ENCODE measurements at regions not wholly inside any gene's neighbourhood (a gene's known extent, or its start where the extent isn't known, plus 50 kb on each side); places are given as distances from the start of the nearest gene placed in this dataset.

GRCh38 chr12:92335831-92336230, 190.2 kb upstream of the BTG1 start:
- ChIA-PET CTCF (no interaction called here), POLR2A (no interaction called here)
- no peaks in the 10 kb centered on the region for H3K27me3 ChIP-seq (replicated peaks in 2 of 5; ENCODE audit: control insufficient read depth in 4 of 5, insufficient read depth in 5 of 5, low read length in 4 of 5)
- 67% methylated on average over 2 of the region's 4 CpGs for WGBS (ENCODE audit: insufficient coverage)
- H3K27ac ChIP-seq (ENCODE audit: insufficient read depth in 1 of 2, low read depth in 1 of 2, low read length in 2 of 2, poor library complexity in 1 of 2, severe bottlenecking in 2 of 2) = no peak overlapping the region
- no peaks in the 10 kb centered on the region for H3K36me3 ChIP-seq (ENCODE audit: control insufficient read depth in 4 of 4, insufficient read depth in 4 of 4, low read length in 3 of 4)
- peaks cover 0 to 9% (median 6%) of the 10 kb centered on the region in 4 experiments for H3K4me1 ChIP-seq (ENCODE audit: control extremely low read depth in 1 of 4, control insufficient read depth in 4 of 4, insufficient read depth in 4 of 4, low read length in 3 of 4)
- H3K4me3 ChIP-seq (ENCODE audit: control insufficient read depth in 1 of 7, extremely low read depth in 1 of 7, insufficient read depth in 4 of 7, low read depth in 2 of 7, low read length in 6 of 7) = no peak overlapping the region
- no peak for DNase-seq
- H3K9me3 ChIP-seq (ENCODE audit: control extremely low read depth in 1 of 5, control insufficient read depth in 4 of 5, insufficient read depth in 2 of 5, low read depth in 1 of 5, low read length in 4 of 5) = no peaks in the 10 kb centered on the region

DNA sequence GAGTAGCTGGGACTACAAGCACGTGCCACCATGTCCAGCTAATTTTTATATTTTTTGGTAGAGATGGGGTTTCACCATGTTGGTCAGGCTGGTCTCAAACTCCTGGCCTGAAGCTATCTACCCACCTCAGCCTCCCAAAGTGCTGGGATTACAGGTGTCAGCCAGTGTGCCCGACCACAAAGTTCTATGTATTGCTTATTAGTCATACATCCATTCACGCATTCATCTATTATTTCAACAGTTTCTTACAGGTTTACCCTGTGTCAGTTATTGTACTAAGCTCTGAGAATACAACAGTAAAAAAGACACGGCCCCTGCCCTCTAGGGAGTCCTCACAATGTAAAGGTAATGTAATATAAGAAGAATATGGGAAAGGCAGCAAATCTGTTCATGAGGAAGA, 188.9 kb upstream of the BTG1 start:
- H3K27ac ChIP-seq (ENCODE audit: insufficient read depth in 1 of 2, low read depth in 1 of 2, low read length in 2 of 2, poor library complexity in 1 of 2, severe bottlenecking in 2 of 2) = no peak overlapping the region
- peaks cover 0 to 8% (median 3%) of the 10 kb centered on the region in 4 experiments for H3K4me1 ChIP-seq (ENCODE audit: control extremely low read depth in 1 of 4, control insufficient read depth in 4 of 4, insufficient read depth in 4 of 4, low read length in 3 of 4)
- no peaks in the 10 kb centered on the region for H3K9me3 ChIP-seq (ENCODE audit: control extremely low read depth in 1 of 5, control insufficient read depth in 4 of 5, insufficient read depth in 2 of 5, low read depth in 1 of 5, low read length in 4 of 5)
- CTCF ChIA-PET = interaction anchor here (1.5 kb wide), 1 partner anchor 9 kb away, joined by 6 read pairs; no protein-coding TSS in a partner anchor
- POLR2A ChIA-PET = no interaction called here
- no peak overlapping the region for H3K4me3 ChIP-seq (ENCODE audit: control insufficient read depth in 1 of 7, extremely low read depth in 1 of 7, insufficient read depth in 4 of 7, low read depth in 2 of 7, low read length in 6 of 7)
- no peaks in the 10 kb centered on the region for H3K36me3 ChIP-seq (ENCODE audit: control insufficient read depth in 4 of 4, insufficient read depth in 4 of 4, low read length in 3 of 4)
- WGBS (ENCODE audit: insufficient coverage) = 100% methylated on average over 2 of the region's 4 CpGs
- no peaks in the 10 kb centered on the region for H3K27me3 ChIP-seq (replicated peaks in 2 of 5; ENCODE audit: control insufficient read depth in 4 of 5, insufficient read depth in 5 of 5, low read length in 4 of 5)
- DNase-seq = no peak

DNA sequence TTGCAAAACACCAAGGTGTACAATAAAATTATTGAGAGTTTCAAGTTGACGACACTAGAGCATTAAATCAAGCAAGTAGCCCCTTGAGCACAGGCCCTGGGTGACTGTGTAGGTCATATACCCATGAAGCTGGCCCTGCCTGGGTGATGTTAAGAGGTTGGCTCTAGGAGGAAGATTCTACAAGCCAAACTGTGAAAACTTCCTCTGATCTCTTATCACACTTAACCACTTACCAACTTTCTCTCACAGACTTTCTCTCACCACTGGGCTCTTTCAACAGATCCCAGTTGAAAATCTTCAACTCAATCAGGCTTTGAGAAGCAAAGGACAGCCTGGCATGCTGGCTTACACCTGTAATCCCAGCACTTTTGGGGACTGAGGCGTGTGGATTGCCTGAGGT, 186.9 kb upstream of the BTG1 start:
- peaks cover 0 to 8% (median 3%) of the 10 kb centered on the region in 4 experiments for H3K4me1 ChIP-seq (ENCODE audit: control extremely low read depth in 1 of 4, control insufficient read depth in 4 of 4, insufficient read depth in 4 of 4, low read length in 3 of 4)

GRCh38 chr12:92331383-92331782, 185.7 kb upstream of the BTG1 start:
- ChIA-PET POLR2A (interaction anchor here (0.5 kb wide), 1 partner anchor 1507 kb away, joined by 4 read pairs; no protein-coding TSS in a partner anchor), CTCF (interaction anchor here (0.6 to 0.9 kb wide), 3 partner anchors 8 to 37 kb away, joined by 3 to 4 read pairs (median 4); no protein-coding TSS in a partner anchor)

More for the DNA sequence above, 186.9 kb upstream of the BTG1 start:
- DNase-seq = no peak
- Histone ChIP-seq H3K36me3 (ENCODE audit: control insufficient read depth in 4 of 4, insufficient read depth in 4 of 4, low read length in 3 of 4) (no peaks in the 10 kb centered on the region), H3K4me3 (ENCODE audit: control insufficient read depth in 1 of 7, extremely low read depth in 1 of 7, insufficient read depth in 4 of 7, low read depth in 2 of 7, low read length in 6 of 7) (no peak overlapping the region), H3K27me3 (replicated peaks in 2 of 5; ENCODE audit: control insufficient read depth in 4 of 5, insufficient read depth in 5 of 5, low read length in 4 of 5) (no peaks in the 10 kb centered on the region), H3K9me3 (ENCODE audit: control extremely low read depth in 1 of 5, control insufficient read depth in 4 of 5, insufficient read depth in 2 of 5, low read depth in 1 of 5, low read length in 4 of 5) (no peaks in the 10 kb centered on the region), H3K27ac (ENCODE audit: insufficient read depth in 1 of 2, low read depth in 1 of 2, low read length in 2 of 2, poor library complexity in 1 of 2, severe bottlenecking in 2 of 2) (no peak overlapping the region)
- 100% methylated on average over 1 of the region's 2 CpGs for WGBS (ENCODE audit: insufficient coverage)
- ChIA-PET POLR2A (interaction anchor here (0.7 kb wide), 1 partner anchor 170 kb away, joined by 4 read pairs; no protein-coding TSS in a partner anchor), CTCF (no interaction called here)

DNA sequence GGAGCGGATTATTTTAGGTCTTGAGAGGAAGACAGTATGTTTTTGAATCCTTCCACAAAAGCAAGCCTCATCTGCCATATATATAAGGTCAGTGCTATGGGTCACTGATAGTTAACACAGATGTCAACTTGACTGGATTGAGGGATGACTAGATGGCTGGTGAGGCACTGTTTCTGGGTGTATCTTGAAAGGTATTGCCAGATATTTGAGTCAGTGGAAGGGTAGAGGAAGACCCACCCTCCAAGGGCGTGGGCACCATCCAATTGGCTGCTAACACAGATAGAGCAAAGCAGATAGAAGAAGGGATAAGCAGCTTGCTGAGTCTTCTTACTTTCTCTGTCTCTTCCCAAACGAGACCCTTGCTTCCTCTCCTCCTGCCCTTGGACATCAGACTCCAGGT, 185.0 kb upstream of the BTG1 start:
- CTCF ChIA-PET = interaction anchor here (0.7 kb wide), 1 partner anchor 38 kb away, joined by 4 read pairs; no protein-coding TSS in a partner anchor
- no peaks in the 10 kb centered on the region for H3K9me3 ChIP-seq (ENCODE audit: control extremely low read depth in 1 of 5, control insufficient read depth in 4 of 5, insufficient read depth in 2 of 5, low read depth in 1 of 5, low read length in 4 of 5)

More at GRCh38 chr12:92331383-92331782, 185.7 kb upstream of the BTG1 start:
- WGBS (ENCODE audit: insufficient coverage) = 100% methylated on average over 1 of the region's 3 CpGs
- H3K27me3 ChIP-seq (replicated peaks in 2 of 5; ENCODE audit: control insufficient read depth in 4 of 5, insufficient read depth in 5 of 5, low read length in 4 of 5) = no peaks in the 10 kb centered on the region
- H3K9me3 ChIP-seq (ENCODE audit: control extremely low read depth in 1 of 5, control insufficient read depth in 4 of 5, insufficient read depth in 2 of 5, low read depth in 1 of 5, low read length in 4 of 5) = no peaks in the 10 kb centered on the region
- no peak overlapping the region for H3K4me3 ChIP-seq (ENCODE audit: control insufficient read depth in 1 of 7, extremely low read depth in 1 of 7, insufficient read depth in 4 of 7, low read depth in 2 of 7, low read length in 6 of 7)
- H3K27ac ChIP-seq (ENCODE audit: insufficient read depth in 1 of 2, low read depth in 1 of 2, low read length in 2 of 2, poor library complexity in 1 of 2, severe bottlenecking in 2 of 2) = no peak overlapping the region
- no peak for DNase-seq
- H3K4me1 ChIP-seq (ENCODE audit: control extremely low read depth in 1 of 4, control insufficient read depth in 4 of 4, insufficient read depth in 4 of 4, low read length in 3 of 4) = peaks cover 0 to 8% (median 3%) of the 10 kb centered on the region in 4 experiments
- H3K36me3 ChIP-seq (ENCODE audit: control insufficient read depth in 4 of 4, insufficient read depth in 4 of 4, low read length in 3 of 4) = no peaks in the 10 kb centered on the region

GRCh38 chr12:92326877-92327276, 181.2 kb upstream of the BTG1 start:
- Histone ChIP-seq H3K27ac (ENCODE audit: insufficient read depth in 1 of 2, low read depth in 1 of 2, low read length in 2 of 2, poor library complexity in 1 of 2, severe bottlenecking in 2 of 2) (no peak overlapping the region), H3K4me1 (ENCODE audit: control extremely low read depth in 1 of 4, control insufficient read depth in 4 of 4, insufficient read depth in 4 of 4, low read length in 3 of 4) (no peaks in the 10 kb centered on the region), H3K9me3 (ENCODE audit: control extremely low read depth in 1 of 5, control insufficient read depth in 4 of 5, insufficient read depth in 2 of 5, low read depth in 1 of 5, low read length in 4 of 5) (no peaks in the 10 kb centered on the region), H3K36me3 (ENCODE audit: control insufficient read depth in 4 of 4, insufficient read depth in 4 of 4, low read length in 3 of 4) (no peaks in the 10 kb centered on the region), H3K4me3 (ENCODE audit: control insufficient read depth in 1 of 7, extremely low read depth in 1 of 7, insufficient read depth in 4 of 7, low read depth in 2 of 7, low read length in 6 of 7) (no peak overlapping the region), H3K27me3 (replicated peaks in 2 of 5; ENCODE audit: control insufficient read depth in 4 of 5, insufficient read depth in 5 of 5, low read length in 4 of 5) (no peaks in the 10 kb centered on the region)
- ChIA-PET POLR2A (no interaction called here), CTCF (interaction anchor here (1.5 kb wide), 1 partner anchor 8 kb away, joined by 6 read pairs; no protein-coding TSS in a partner anchor)
- no peak for DNase-seq
- 96% methylated on average over 5 of the region's 5 CpGs for WGBS (ENCODE audit: insufficient coverage)

More for the DNA sequence above, 185.0 kb upstream of the BTG1 start:
- 84% methylated on average over 3 of the region's 3 CpGs for WGBS (ENCODE audit: insufficient coverage)
- Histone ChIP-seq H3K36me3 (ENCODE audit: control insufficient read depth in 4 of 4, insufficient read depth in 4 of 4, low read length in 3 of 4) (no peaks in the 10 kb centered on the region), H3K27ac (ENCODE audit: insufficient read depth in 1 of 2, low read depth in 1 of 2, low read length in 2 of 2, poor library complexity in 1 of 2, severe bottlenecking in 2 of 2) (no peak overlapping the region), H3K27me3 (replicated peaks in 2 of 5; ENCODE audit: control insufficient read depth in 4 of 5, insufficient read depth in 5 of 5, low read length in 4 of 5) (no peaks in the 10 kb centered on the region), H3K4me3 (ENCODE audit: control insufficient read depth in 1 of 7, extremely low read depth in 1 of 7, insufficient read depth in 4 of 7, low read depth in 2 of 7, low read length in 6 of 7) (no peak overlapping the region), H3K4me1 (ENCODE audit: control extremely low read depth in 1 of 4, control insufficient read depth in 4 of 4, insufficient read depth in 4 of 4, low read length in 3 of 4) (peaks cover 0 to 8% (median 3%) of the 10 kb centered on the region in 4 experiments)
- POLR2A ChIA-PET = interaction anchor here (0.5 kb wide), 1 partner anchor 1507 kb away, joined by 4 read pairs; no protein-coding TSS in a partner anchor
- no peak for DNase-seq

GRCh38 chr12:92324849-92325500, 179.3 kb upstream of the BTG1 start:
- WGBS (ENCODE audit: insufficient coverage) = 92% methylated on average over 3 of the region's 3 CpGs
- no peaks in the 10 kb centered on the region for H3K9me3 ChIP-seq (ENCODE audit: control extremely low read depth in 1 of 5, control insufficient read depth in 4 of 5, insufficient read depth in 2 of 5, low read depth in 1 of 5, low read length in 4 of 5)
- H3K36me3 ChIP-seq (ENCODE audit: control insufficient read depth in 4 of 4, insufficient read depth in 4 of 4, low read length in 3 of 4) = no peaks in the 10 kb centered on the region
- no peaks in the 10 kb centered on the region for H3K27me3 ChIP-seq (replicated peaks in 2 of 5; ENCODE audit: control insufficient read depth in 4 of 5, insufficient read depth in 5 of 5, low read length in 4 of 5)
- H3K4me1 ChIP-seq (ENCODE audit: control extremely low read depth in 1 of 4, control insufficient read depth in 4 of 4, insufficient read depth in 4 of 4, low read length in 3 of 4) = no peaks in the 10 kb centered on the region
- ChIA-PET POLR2A (no interaction called here), CTCF (interaction anchor here (1.5 kb wide), 1 partner anchor 10 kb away, joined by 6 read pairs; no protein-coding TSS in a partner anchor)
- H3K4me3 ChIP-seq (ENCODE audit: control insufficient read depth in 1 of 7, extremely low read depth in 1 of 7, insufficient read depth in 4 of 7, low read depth in 2 of 7, low read length in 6 of 7) = no peak overlapping the region
- H3K27ac ChIP-seq (ENCODE audit: insufficient read depth in 1 of 2, low read depth in 1 of 2, low read length in 2 of 2, poor library complexity in 1 of 2, severe bottlenecking in 2 of 2) = no peak overlapping the region
- no peak for DNase-seq
